Parathyroid adenoma (tissue), 2 donors: ENCODE measurements at regions not wholly inside any gene's neighbourhood (a gene's known extent, or its start where the extent isn't known, plus 50 kb on each side); places are given as distances from the start of the nearest gene placed in this dataset.
"Not testable (repeated sequence)": the region's sequence is repeated elsewhere in the genome, so short reads cannot be mapped to it uniquely, and the experiment has no call there.

ENCODE experiments used
- H2AFZ ChIP-seq: fragments of 300-600 bp; sonication (generic); one replicate; pipeline ENCODE4 v1.7.0; 2017; ENCODE audit warnings: antibody characterized with exemption, mild to moderate bottlenecking
- H3K27ac ChIP-seq: fragments of 300-600 bp; sonication (generic); one replicate; pipeline ENCODE4 v1.7.0; 2017
- H3K27me3 ChIP-seq: fragments of 300-600 bp; sonication (generic); one replicate; pipeline ENCODE4 v1.7.0; 2017; ENCODE audit warnings: low read length; ENCODE audit not compliant: control insufficient read depth, insufficient read depth
- H3K36me3 ChIP-seq: fragments of 300-600 bp; sonication (generic); one replicate; pipeline ENCODE4 v1.7.0; 2017; ENCODE audit warnings: low read length; ENCODE audit not compliant: control insufficient read depth, insufficient read depth
- H3K4me1 ChIP-seq: fragments of 300-600 bp; sonication (generic); one replicate; pipeline ENCODE4 v1.7.0; 2017; ENCODE audit warnings: control low read depth
- H3K4me2 ChIP-seq: fragments of 300-600 bp; sonication (generic); one replicate; pipeline ENCODE4 v1.7.0; 2017; ENCODE audit warnings: low read length
- H3K4me3 ChIP-seq: fragments of 300-600 bp; sonication (generic); one replicate; pipeline ENCODE4 v1.7.0; 2017; ENCODE audit warnings: low read depth, low read length
- H3K79me2 ChIP-seq: fragments of 300-600 bp; sonication (generic); one replicate; pipeline ENCODE4 v1.7.0; 2017; ENCODE audit warnings: control low read depth
- H3K9ac ChIP-seq: fragments of 300-600 bp; sonication (generic); one replicate; pipeline ENCODE4 v1.7.0; 2017; ENCODE audit warnings: mild to moderate bottlenecking
- H3K9me3 ChIP-seq: fragments of 300-600 bp; sonication (generic); one replicate; pipeline ENCODE4 v1.7.0; 2017; ENCODE audit warnings: low read length; ENCODE audit not compliant: control insufficient read depth
- TF ChIP-seq, protein P1 (sequence below): fragments of 300-600 bp; sonication (generic); IDR thresholded peaks from one replicate; pipeline ENCODE4 v1.7.0; 2017; ENCODE audit warnings: antibody characterized with exemption, mild to moderate bottlenecking
- donor health status: primary hyperparathyroidism.

DNA sequence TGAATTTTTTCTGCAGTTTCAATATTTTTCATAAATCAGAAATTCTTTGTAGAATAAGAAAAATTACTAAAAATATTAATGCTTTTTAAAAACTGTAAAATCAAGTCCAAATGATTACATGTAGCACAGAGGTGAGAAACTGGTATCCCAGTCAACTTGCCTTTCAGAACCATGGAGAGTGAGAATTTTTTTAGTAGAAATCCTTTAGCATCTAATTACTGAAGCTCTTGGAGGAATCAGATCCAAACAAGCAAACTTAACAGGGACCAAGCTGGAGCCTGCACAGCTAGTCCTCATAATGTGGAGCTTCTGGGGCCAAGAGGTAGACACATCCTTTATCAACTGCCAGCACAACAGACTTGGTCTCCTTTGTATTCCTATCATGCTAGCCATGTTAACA lies 724.5 kb downstream of the TFAP2A start:
- Histone ChIP-seq H3K27ac (no peak overlapping the region), H3K4me1 (no peaks in the 10 kb centered on the region), H2AFZ (no peak overlapping the region), H3K4me3 (no peak overlapping the region), H3K36me3 (no peaks in the 10 kb centered on the region), H3K27me3 (no peaks in the 10 kb centered on the region), H3K4me2 (no peak overlapping the region), H3K79me2 (no peaks in the 10 kb centered on the region), H3K9ac (no peak overlapping the region), H3K9me3 (no peaks in the 10 kb centered on the region)
- TF ChIP-seq, protein P1, sequence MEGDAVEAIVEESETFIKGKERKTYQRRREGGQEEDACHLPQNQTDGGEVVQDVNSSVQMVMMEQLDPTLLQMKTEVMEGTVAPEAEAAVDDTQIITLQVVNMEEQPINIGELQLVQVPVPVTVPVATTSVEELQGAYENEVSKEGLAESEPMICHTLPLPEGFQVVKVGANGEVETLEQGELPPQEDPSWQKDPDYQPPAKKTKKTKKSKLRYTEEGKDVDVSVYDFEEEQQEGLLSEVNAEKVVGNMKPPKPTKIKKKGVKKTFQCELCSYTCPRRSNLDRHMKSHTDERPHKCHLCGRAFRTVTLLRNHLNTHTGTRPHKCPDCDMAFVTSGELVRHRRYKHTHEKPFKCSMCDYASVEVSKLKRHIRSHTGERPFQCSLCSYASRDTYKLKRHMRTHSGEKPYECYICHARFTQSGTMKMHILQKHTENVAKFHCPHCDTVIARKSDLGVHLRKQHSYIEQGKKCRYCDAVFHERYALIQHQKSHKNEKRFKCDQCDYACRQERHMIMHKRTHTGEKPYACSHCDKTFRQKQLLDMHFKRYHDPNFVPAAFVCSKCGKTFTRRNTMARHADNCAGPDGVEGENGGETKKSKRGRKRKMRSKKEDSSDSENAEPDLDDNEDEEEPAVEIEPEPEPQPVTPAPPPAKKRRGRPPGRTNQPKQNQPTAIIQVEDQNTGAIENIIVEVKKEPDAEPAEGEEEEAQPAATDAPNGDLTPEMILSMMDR, result no peak

DNA sequence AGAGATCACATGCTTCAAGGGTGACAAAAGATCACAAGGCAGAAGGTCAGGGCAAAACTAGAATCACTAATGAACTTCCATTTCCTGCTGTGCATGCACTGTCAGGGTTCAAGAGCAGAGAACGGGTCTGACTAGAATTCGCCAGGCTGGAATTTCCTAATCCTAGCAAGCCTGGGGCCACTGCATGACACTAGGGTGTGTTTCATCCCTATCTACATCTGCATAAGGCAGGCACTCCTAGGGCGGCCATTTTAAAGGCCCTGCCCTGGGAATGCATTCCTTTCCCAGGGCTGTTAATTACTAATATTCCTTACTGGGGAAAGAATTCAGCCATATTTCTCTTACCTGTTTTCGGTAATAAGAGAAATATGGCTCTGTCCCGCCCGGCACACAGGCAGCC lies 734.1 kb downstream of the TFAP2A start:
- H3K4me2 ChIP-seq, H3K27me3 ChIP-seq, H3K9me3 ChIP-seq, H3K4me3 ChIP-seq, H3K36me3 ChIP-seq, H3K79me2 ChIP-seq, H3K9ac ChIP-seq, H3K27ac ChIP-seq, H2AFZ ChIP-seq, H3K4me1 ChIP-seq: not testable (repeated sequence)

DNA sequence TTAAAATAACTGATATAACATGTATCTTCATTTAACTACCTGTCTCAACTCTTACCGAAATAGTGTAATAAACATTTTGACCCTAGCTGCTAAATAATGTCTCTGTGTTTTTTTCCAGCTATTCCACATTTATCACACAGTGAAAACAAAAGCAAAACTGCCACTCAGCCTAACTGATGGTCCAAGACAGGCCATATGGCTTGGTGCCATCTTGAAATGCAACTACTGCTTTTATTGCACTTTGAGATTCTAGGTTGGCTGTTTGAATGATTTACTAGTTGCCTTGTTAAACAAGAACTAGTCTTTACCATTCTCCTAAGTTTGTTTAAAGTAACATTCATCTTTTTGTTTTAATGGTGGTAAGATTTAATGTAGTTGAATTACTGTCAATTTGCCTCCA lies 739.8 kb downstream of the TFAP2A start:
- Histone ChIP-seq H3K79me2 (no peaks in the 10 kb centered on the region), H3K4me1 (no peaks in the 10 kb centered on the region), H3K27ac (no peak overlapping the region), H2AFZ (no peak overlapping the region), H3K4me2 (no peak overlapping the region), H3K36me3 (no peaks in the 10 kb centered on the region), H3K4me3 (no peak overlapping the region), H3K9me3 (no peaks in the 10 kb centered on the region), H3K27me3 (no peaks in the 10 kb centered on the region), H3K9ac (no peak overlapping the region)
- TF ChIP-seq, protein P1, result no peak

DNA sequence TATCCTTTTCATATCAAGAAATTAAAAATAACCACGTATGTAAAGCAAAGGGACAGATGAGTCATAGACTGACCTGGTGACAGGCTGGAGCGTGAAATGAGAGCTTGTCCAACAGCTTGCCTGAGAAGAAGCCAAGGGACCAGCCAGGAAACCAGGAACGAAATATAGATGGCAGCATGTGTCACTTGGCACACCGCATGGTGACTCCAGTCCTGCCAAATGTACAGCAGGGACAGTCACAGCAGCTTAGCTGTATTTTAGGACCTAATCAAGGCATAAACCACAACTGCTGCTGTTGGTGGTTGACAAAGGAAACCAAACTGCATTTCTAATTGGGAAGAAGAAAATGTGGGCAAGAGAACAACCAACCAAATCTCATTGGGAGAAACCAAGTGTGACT lies 755.0 kb downstream of the TFAP2A start:
- H3K4me3 ChIP-seq, result no peak overlapping the region
- H2AFZ ChIP-seq, result no peak overlapping the region
- H3K4me1 ChIP-seq, result no peaks in the 10 kb centered on the region
- H3K4me2 ChIP-seq, result no peak overlapping the region
- H3K79me2 ChIP-seq, result no peaks in the 10 kb centered on the region
- no peak overlapping the region for H3K27ac ChIP-seq
- no peak overlapping the region for H3K9ac ChIP-seq
- TF ChIP-seq, protein P1, result no peak
- no peaks in the 10 kb centered on the region for H3K36me3 ChIP-seq
- no peaks in the 10 kb centered on the region for H3K9me3 ChIP-seq
- H3K27me3 ChIP-seq, result no peaks in the 10 kb centered on the region

DNA sequence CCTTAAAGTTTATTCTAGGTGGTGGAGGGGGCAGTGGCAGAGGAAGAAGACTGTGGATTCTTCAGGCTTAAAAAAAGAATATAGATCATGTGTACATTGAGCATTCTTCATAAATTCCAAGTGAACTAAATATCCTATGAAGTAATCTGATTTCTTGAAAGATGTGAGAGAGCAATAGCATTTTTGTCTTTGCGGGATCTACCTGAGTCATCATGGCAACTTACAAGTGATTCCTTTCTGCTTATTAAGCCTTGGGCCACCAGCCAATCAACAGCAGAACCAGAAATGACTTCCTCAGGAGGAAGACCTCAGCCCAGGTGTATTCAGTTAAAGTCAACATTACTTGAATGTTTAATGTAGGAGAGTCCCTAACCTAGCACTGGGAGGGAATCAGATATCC lies 756.9 kb downstream of the TFAP2A start:
- Histone ChIP-seq H3K36me3 (no peaks in the 10 kb centered on the region), H3K9me3 (no peaks in the 10 kb centered on the region), H3K79me2 (no peaks in the 10 kb centered on the region), H3K4me3 (no peak overlapping the region), H3K9ac (no peak overlapping the region), H3K27ac (no peak overlapping the region), H3K27me3 (no peaks in the 10 kb centered on the region), H2AFZ (no peak overlapping the region), H3K4me1 (no peaks in the 10 kb centered on the region), H3K4me2 (no peak overlapping the region)
- TF ChIP-seq, protein P1, result no peak
